DMS153 treated with DMSO at 0.1 percent for 48 hours (cell line): ENCODE measurements at regions not wholly inside any gene's neighbourhood (a gene's known extent, or its start where the extent isn't known, plus 50 kb on each side); places are given as distances from the start of the nearest gene placed in this dataset.
A peak's percentile ranks its signal among the peaks of the same experiment; 100 is the strongest.
"Not testable (repeated sequence)": the region's sequence is repeated elsewhere in the genome, so short reads cannot be mapped to it uniquely, and the experiment has no call there.

Experiments
- DNase-seq: peaks from one replicate; lab custom pipeline; 2025; ENCODE audit not compliant: unreplicated experiment; lab: John Stamatoyannopoulos, UW

DNA sequence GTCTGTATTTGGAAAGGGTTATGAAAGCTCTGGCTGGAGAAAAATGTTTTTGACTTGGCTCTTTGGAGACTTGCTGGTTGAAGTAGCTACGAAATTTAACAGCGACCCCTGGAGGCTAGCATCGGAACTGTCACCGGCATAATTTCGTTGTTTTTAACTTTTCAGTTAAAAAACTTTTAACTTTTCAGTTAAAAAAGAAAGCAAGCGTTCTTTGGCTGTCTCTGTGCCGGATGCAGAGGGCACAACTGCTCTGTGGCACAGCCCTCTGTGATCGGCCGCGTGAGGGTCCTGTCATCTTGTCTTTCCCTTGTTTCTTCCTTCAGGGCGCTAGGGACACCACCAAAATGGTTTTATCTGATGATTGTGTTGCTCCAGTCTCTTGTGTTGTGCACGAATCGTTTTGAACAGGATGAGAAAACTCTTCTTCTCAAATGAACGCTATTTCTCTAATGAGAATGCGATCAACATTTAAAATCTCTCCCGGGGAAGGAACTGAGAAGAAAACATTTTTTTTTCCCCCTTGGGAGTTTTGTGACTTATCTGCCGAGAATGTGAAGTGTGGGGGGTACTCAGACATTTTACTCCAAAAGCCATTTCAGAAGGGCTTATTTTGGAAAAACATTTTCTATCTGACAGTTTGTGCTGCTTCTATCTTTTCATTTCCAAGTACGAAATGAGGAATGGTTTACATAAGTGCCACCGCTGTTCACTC lies 57.1 kb downstream of the ADCYAP1 start:
- no peak for DNase-seq

DNA sequence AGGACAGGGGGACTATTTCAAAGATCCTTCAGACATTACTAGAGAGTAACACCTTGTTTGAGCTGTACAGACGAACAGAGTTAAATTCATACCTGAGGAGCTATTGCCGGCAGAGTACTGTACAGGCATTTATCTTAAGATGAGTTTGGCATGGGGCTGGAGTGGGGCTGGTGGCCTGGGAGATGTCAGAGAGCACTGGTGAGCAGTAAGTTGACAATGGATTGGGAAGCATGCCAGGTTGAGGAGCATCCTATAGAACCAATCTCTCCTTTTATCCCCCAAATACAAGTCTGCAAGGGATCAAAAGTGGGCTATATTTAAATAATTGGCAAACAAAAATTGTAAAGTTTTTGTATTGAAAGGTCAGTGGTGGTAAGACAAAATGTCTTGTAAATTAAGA lies 58.6 kb downstream of the ADCYAP1 start:
- no peak for DNase-seq

DNA sequence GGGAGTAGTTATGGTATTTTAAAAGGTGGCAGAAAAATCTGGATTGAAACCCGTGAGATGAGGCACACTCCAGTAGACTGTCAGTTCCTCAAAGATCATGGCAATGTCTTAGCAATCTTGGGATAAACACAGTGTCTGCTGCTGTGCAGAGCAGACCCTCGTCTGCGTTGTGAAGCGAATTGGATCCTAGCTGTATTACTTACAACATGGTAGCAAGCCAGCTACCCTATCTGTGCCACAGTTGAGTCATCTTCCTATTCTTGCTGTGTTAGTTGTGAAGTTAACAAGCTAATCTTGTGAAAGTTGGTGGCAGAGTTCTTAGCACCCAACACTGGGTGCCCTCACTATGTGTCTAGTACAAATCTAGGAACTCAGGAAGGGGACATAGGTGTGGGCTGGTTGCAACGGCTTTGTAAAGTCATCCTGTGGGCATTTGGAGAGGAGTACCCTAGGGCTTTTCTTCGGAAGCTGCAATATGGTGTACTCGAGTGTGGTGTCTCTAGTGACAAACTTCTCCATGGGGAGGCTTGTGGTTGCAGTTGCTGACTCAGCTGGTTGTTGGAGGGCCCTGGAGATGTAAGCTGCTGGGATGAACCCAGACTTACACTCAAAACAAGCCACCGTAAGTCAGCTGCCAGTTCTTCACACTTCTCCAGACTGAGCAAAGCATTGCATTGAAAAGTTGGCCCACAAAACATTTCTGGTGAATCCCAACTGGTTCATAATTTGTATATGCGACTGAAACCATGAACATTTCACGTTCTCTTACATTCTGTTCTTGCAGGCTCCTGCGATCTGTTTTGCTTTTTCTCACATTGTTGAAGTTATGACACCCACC lies 61.5 kb downstream of the ADCYAP1 start:
- DNase-seq: no peak

DNA sequence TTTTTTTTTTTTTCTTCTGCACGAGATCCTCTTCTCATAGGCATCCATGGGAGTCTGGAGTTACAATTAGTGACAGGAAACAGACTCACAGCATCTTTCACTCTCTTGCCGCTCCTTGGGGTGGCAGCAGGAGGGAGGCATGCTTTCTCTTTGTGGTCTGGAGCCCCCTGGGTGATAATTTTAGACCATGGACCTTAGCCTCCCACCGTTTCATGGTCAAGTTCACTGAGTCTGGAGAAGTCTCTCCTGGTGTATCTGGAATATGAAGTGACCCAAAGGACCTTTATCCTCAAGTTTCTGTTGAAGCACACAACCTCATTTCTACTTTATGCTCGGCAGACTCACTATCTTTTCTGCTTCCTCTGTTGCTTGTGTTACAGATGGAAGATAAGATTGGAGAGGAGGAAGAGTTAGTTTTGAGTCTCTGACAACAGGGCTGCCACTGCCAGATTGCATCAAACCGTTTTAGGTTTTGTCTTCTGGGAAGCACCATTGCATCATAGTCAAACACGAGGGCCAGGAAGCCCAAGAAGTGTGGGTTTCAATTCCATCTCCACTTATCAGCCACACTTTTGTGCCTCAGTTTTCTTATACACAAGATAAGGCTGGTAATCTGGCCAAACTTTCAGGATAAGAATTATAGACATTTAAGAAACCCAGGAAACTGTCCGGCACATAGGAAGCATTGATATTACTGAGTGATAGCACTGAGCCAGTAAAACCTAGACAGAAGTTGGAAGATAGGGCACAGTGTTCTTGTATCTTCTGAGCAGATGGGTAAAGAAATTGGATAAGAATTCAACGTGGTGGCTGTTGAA lies 62.3 kb downstream of the ADCYAP1 start:
- no peak for DNase-seq

DNA sequence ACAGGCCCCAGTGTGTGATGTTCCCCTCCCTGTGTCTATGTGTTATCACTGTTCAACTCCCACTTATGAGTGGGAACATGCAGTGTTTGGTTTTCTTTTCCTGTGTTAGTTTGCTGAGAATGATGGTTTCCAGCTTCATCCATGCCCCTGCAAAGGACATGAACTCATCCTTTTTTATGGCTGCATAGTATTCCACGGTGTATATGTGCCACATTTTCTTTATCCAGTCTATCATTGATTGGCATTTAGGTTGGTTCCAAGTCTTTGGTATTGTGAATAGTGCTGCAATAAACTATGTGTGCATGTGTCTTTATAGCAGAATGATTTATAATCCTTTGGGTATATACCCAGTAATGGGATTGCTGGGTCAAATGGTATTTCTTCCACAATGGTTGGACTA lies 64.2 kb downstream of the ADCYAP1 start:
- DNase-seq: not testable (repeated sequence)

DNA sequence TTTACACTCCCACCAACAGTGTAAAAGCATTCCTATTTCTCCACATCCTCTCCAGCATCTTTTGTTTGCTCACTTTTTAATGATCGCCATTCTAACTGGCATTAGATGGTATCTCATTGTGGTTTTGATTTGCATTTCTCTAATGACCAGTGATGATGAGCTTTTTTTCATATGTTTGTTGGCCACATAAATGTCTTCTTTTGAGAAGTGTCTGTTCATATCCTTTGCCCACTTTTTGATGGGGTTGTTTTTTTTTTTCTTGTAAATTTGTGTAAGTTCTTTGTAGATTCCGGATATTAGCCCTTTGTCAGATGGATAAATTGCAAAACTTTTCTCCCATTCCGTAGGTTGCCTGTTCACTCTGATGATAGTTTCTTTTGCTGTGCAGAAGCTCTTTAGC lies 64.6 kb downstream of the ADCYAP1 start:
- DNase-seq: not testable (repeated sequence)

DNA sequence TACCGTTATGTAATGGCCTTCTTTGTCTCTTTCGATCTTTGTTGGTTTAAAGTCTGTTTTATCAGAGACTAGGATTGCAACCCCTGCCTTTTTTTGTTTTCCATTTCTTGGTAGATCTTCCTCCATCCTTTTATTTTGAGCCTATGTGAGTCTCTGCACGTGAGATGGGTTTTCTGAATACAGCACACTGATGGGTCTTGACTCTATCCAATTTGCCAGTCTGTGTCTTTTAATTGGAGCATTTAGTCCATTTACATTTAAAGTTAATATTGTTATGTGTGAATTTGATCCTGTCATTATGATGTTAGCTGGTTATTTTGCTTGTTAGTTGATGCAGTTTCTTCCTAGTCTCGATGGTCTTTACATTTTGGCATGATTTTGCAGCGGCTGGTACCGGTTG lies 69.9 kb downstream of the ADCYAP1 start:
- DNase-seq: not testable (repeated sequence)

DNA sequence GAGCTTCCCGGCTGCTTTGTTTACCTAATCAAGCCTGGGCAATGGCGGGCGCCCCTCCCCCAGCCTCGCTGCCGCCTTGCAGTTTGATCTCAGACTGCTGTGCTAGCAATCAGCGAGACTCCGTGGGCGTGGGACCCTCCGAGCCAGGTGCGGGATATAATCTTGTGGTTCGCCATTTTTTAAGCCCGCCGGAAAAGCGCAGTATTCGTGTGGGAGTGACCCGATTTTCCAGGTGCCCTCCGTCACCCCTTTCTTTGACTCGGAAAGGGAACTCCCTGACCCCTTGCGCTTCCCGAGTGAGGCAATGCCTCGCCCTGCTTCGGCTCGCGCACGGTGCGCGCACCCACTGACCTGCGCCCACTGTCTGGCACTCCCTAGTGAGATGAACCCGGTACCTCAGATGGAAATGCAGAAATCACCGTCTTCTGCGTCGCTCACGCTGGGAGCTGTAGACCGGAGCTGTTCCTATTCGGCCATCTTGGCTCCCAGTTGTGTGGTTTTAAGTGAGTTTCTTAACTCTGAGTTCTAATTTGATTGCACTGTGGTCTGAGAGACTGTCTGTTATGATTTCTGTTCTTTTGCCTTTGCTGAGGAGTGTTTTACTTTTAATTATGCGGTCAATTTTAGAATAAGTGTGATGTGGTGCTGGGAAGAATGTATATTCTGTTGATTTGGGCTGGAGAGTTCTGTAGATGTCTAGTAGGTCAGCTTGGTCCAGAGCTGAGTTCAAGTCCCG lies 71.9 kb downstream of the ADCYAP1 start:
- not testable (repeated sequence) for DNase-seq

DNA sequence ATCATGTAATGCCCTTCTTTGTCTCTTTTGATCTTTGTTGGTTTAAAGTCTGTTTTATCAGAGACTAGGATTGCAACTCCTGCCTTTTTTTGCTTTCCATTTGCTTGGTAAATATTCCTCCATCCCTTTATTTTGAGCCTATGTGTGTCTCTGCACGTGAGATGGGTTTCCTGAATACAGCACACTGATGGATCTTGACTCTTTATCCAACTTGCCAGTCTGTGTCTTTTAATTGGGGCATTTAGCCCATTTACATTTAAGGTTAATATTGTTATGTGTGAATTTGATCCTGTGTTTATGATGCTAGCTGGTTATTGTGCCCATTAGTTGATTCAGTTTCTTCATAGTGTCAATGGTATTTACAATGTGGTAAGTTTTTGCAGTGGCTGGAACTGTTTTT lies 72.7 kb downstream of the ADCYAP1 start:
- not testable (repeated sequence) for DNase-seq

DNA sequence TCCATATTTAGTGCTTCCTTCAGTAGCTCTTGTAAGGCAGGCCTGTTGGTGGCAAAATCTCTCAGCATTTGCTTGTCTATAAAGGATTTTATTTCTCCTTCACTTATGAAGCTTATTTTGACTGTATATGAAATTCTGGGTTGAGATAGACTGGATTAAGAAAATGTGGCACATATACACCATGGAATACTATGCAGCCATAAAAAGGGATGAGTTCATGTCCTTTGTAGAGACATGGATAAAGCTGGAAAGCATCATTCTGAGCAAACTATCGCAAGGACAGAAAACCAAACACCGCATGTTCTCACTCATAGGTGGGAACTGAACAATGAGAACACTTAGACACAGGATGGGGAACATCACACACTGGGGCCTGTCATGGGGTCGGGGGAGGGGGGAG lies 73.1 kb downstream of the ADCYAP1 start:
- not testable (repeated sequence) for DNase-seq

DNA sequence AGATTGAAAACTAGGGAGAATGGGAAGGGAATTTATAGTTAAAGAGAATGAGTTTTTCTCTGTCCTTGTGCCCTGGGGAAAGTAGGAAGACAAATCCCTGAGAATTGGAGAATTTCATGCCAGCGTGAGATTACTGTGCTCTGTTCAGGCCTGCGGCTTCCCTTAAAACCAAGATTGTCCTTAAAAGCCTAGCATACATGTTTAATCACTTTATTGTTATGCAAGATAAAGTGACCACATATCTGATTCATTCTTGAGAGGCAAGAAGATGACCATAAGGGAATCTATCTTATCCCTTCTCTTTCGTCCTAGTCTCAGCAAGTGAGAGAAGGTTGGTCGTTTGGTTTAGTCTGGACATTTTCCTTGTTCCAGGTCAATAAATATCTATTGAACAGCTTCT lies 75.9 kb downstream of the ADCYAP1 start:
- no peak for DNase-seq

DNA sequence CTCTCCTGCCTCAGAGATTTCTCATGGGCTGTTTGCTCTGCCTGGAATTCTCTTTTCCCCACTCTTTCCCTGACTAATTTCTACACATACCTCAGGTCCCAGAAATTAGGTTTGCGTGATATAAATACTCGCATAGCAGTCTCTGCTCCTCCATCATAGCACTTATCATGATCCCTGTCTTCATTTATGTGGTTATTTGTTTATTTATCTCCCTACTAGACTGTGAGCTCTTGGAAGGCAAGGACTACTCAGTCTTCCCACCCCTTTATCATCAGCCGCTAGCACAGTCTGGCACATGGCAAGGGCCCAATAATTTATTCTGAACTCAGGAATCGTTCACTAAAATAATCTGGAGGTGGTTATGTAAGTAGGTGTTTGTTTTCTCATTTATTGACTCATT lies 79.3 kb downstream of the ADCYAP1 start:
- DNase-seq: no peak

DNA sequence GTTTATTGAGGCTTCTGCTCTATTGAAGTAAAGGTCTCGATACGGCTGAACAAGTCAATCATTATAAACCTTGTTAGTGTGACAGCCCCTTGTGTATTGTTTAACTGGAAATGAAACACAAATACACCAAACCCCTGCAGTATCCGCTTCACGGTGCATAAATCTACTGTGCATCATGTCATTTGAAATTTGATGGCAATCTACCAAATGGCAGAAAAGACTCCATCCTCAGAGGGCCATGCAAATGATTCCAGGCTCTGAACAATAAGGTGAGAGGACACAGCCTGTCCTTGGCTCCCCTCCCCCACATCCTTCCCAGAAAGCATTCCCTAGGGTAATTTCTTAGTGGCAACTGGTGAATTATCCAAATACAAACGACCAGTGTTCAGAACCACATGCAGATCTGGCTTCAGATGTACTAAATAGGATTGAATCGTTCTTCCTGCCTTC lies 80.6 kb downstream of the ADCYAP1 start:
- peak; percentile 65 for DNase-seq

DNA sequence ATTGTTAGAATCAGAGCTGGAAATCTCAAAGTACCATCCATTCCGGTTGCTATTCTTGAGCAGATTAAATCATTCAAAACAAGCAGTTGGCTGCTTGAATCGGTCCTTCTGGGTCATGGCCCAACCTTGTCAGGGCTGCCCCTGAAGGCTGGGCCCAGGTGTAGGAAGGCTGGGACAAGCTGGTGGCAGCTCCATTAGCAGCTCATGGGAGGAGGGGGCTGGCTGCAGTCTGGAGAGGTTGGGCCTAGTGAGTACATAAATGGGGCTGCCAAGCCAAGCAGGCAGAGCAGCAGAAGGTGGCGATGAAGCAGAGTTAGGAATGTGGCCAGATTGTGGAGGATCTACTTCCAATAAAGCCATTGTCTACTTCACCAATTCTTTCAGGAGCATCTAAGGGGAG lies 81.4 kb downstream of the ADCYAP1 start:
- no peak for DNase-seq

DNA sequence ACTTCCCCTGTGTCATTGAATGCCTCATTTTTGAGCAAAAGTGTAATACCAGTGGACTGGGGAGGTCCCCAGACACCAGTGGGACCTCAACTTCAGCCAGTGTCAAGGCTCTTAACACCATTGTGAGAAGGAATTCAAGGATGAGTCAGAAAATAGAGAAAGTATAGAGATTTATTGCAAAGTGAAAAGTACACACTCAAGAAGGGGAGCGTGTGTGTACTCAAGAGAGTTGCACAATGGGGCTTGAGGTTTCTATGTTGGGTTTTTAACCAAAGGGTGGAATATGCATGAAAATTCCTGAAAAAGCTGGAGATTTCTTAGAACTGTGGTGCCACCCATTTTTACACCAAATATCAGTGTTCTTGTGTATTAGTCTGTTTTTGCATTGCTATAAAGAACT lies 81.9 kb downstream of the ADCYAP1 start:
- DNase-seq: no peak

DNA sequence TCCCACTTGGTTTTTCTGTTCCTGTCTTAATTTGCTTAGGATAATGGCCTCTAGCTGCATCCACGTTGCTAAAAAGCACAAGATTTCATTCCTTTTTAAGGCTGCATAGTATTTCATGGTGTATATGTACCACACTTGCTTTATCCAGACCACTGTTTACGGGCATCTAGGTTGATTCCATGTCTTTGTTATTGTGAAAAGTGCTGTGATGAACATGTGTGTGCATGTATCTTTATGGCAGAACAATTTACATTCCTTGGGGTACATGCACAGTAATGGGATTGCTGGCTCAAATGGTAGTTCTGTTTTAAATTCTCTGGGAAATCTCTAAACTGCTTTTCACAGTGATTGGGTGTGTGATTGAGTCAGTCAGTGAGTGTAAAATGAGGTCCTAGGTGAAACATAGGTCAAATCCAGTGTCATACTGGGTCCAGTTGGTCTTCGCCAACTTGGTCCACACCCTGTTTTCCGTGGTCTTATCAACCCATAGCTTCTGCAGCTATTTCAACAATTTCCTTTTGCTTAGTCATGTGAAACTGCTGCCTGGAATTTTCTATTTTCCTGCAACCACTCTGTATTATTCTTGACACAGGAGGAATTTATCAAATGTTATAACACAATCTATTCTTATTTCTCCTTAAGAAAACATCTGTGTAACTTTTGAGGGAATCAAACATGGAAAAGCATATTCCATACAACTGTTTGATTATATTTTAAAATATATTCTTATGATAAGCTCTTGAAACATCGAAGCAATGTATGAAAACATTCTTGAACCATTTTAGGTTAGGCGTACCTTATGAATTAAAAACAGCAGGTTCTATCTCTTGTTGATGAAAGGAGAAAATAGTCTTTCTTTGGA lies 82.9 kb downstream of the ADCYAP1 start:
- no peak for DNase-seq

DNA sequence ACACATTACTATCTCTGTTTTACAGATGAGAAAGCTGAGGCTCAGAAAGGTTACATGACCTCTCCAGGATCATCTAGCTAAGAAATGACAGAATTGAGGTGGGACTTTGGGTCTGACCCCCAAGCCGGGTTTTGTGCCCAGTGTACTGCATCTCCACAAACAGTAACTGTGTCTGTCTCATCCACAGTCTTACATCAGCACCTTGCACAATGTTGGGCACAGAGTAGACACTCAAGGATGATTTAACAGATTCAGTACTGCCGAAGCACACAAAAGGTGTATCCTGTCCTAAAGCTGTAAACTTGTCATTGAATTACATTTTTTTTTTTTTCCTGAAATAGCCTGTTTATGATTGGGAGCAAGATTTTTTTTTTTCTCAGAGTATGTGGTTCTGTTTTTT lies 84.8 kb downstream of the ADCYAP1 start:
- DNase-seq: no peak

DNA sequence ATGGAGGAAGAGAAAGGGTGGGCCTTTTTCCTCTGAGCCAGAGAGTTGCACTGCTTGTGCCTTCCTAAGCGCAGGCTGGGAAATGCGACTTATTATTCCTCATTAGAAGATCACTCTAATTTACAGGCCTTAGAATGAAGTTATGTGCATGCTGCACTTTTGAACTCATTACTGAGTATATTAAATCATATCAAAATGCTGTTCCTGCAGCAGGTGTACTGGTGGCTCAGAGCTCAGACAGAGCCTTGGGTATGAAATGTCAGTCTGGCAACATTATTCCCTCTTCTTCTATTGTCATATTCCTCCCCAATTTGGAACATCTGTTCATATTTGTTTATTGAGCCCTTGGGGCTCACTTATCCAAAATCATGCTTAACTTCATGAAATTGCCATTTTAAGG lies 85.5 kb downstream of the ADCYAP1 start:
- no peak for DNase-seq

DNA sequence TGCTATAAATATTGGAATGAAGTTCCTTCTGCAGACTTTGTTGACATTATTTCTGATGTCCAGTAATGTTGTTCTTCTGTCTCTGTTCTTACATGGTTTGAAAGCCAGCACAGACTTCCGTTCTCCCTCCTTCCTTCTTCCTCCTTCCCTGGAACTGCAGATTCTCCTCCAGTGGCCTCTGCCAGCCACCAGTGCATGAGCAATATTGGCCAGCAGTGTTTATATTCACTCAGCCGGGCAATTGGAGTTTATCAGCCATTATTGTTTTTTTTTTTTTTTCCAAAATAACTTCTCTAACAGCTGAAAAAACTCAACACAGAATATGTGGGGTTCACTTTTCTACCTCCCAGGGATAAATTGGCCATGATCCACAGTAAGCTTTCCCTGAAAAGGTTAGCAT lies 86.8 kb downstream of the ADCYAP1 start:
- no peak for DNase-seq

DNA sequence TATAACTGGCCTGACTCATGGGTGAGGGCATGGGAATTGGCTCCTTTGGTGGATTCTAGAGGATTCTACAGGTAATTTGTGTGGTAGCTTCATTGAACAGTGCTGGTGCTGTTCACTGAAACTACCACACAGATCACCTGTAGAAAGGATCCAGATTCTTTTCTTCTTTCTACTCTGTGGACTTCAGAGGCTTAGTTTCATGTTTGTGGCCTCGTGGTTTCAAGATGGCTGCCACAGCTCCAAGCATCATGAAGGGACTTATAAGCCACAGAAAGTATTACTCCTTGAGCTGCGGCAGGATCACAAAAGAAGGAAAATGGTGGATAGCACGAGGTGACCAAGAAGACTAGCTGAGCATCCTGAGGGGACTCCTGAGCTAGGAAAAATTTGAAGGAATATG lies 88.9 kb downstream of the ADCYAP1 start:
- no peak for DNase-seq
